GM21360 (cell line): ENCODE measurements at regions not wholly inside any gene's neighbourhood (a gene's known extent, or its start where the extent isn't known, plus 50 kb on each side); places are given as distances from the start of the nearest gene placed in this dataset.
"Not testable (repeated sequence)": the region's sequence is repeated elsewhere in the genome, so short reads cannot be mapped to it uniquely, and the experiment has no call there.

Experiments
- ATAC-seq: cut with Tn5 transposase; IDR thresholded peaks from one replicate; pipeline ENCODE4 v1.9.1; 2021; ENCODE audit warnings: mild to moderate bottlenecking, moderate library complexity; ENCODE audit not compliant: unreplicated experiment

DNA sequence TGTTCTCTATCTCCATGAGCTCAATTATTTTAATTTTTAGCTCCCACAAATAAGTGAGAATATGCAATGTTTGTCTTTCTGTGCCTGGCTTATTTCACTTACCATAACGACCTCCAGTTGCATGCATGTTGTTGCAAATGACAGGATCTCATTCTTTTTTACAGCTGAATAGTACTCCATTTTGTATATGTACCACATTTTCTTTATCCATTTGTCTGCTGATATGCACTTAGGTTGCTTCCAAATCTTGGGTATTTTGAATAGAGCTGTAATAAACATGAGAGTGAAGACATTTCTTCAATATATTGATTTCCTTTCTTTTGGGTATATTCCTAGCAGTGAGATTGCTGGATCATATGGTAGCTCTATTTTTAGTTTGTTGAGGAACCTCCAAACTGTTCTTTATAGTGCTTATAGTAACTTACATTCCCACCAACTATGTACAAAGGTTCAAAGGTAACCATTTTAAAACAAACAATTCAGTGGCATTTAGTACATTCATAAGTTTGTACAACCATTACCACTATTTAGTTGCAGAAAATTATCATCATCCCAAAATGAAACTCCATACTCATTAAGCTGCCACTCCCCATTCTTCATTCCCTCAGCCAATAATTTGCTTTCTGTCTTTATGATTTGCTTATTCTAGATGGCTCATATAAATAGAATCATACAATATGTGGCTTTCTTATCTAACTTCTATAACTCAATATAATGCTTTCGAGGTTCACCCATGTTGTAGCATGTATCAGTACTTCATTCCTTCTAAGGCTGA, 255.9 kb upstream of the NFIA start:
- ATAC-seq: no peak

DNA sequence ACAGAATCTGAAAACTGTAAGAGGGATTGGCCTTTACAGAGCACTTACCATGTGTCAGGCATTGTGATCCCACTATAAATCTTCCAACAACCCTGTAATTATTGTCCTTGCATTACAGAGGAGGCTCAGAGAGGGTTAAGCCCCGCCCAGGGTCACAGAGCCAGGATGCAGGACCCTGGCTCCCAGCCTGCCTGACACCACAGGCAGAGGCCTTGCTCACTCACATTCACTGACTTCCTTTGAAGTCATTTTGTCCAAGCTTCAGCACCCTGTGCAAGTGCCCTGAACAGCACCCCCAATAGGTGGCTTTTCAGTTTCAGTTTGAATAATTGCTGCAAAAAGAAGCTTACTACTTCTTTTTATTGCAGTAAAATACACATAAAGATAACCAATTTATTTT, 256.8 kb upstream of the NFIA start:
- no peak for ATAC-seq

DNA sequence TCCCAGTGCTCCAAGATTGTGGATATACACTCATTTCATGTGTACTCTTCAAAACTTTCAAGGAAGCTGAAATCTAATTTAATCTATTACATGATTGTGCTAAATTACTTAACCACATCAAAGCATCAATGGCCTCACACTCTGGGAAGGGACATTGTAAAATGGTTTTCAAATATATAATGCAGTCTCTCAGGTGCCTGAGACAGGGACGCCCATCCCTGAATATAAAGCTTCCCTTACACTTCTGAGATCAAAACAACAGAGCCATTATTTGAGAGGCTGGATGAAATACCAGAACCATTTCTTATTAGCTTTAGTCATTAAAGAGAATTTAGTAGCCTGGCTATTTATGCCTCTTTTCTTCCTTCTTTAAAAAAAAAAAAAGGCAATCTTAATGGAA, 259.2 kb upstream of the NFIA start:
- no peak for ATAC-seq

DNA sequence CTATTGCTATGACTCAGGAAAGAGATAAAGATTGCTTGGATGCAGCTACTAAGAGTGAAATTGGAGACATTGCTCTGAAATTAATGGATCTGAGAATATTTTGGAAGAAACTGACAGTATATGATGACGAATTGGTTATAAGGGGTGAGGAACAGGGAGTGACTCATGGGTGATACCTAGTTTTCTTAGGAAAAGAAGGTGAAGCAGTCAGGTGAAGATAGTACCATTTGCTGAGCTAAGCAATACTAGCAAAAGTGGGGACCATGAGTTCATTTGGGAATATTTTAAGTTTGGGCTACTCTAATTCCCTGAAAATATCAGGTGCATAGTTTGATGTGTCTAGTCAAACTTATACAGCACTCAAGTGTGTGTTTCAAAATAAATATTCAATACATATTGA, 260.1 kb upstream of the NFIA start:
- ATAC-seq: no peak

DNA sequence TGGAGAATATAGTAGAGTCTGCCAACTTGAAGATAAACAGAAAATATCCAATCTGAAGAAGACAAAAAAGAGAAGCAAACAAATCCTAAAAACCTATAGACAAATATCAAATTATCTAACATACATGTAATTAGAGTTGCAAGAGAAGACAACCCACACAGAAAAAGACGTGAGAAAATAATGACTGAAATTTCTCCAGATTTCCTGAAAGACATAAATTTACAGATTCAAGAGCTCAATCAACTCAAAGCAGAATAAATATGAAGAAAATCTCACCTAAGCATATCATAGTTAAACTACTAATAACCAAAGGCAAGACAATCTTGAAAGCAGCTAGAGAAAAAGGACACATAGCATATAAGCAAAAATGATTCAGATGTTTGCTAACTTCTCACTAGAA, 261.2 kb upstream of the NFIA start:
- ATAC-seq: no peak

DNA sequence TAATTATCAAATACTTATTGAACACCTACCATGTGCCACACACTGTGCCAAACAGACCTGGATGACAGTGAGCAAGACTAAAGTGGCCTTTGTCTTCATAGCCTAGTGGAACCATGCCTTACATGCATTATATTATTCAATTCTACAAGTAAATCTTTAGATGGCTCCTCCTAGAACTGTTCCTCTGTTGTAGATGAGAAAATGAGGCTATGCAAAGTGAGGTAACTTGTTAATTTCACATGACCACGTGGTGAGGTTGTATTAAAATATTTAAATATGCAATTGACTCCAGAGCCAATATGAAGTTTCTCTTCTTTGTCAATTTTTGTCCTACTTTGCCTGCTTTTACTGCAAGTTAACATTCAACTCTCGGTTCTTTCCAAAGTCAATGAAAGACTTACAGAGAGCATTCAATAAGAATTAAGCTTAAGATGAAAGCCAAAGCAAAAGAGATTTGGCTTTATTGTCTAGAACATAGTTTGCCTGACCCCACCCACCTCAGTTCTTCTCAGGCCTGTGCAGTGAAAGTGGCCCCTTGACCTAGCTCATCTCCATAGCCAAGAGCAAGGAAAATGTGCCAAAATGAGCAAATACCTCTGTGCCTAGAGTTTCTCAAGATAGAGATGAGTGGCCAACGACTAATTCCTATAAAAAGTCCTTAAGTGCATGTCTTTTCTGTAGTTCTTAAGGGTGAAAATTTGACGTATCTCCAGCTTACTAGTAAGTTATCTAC, 263.2 kb upstream of the NFIA start:
- ATAC-seq: no peak

DNA sequence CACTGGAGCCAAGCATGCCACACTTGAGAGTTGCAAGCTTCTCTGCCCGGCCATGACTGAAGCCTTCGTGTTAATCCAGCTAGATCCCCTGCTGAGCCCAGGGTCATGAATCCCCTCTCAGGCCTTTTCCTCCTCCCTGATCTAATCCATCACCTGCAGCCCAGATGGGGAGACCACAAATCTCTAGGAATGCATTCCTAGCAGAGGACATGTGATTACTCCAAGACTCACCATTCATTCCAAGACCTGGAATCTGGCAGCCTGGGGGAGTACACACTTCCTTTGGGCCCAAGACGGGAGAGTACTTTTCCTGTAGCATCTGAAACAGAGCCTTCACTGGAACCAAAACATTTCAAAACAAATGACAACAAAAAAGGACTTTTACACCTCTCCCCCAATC, 269.3 kb upstream of the NFIA start:
- ATAC-seq: no peak

DNA sequence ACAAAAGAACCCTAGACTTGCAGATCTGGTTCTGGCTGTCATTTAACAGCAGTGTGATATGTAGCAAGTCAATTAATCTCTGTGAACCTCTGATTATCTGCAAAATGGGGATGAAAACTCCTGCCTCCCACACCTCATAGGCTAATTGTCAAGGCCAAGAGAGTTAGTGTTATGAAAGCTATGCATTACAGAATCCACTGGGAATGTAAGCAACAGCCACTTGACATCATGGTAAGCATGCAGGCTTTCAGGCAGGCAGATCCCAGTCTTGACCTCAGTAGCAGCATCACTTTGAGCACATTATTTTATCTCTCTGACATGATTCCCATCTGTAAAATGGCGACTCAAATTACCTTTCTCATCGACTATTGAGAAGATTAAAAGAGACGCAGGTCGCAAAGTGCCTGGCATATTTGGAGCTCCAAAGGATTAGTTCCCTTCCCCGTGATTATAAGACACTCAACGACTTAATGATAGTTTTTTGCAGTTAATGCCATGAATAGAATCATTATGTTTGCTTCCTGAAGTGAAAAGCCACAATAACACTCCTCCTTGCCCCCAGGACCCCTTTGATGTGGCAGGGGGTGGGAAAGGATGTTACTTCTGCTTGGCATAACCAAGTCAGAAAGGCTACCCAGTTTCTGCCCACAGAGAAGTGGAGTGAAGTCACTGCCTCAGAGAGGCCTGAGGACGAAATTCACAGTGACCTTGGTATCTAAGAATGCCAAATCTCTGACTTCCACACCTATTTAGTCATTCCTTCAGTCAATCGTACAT, 273.0 kb upstream of the NFIA start:
- ATAC-seq: no peak

DNA sequence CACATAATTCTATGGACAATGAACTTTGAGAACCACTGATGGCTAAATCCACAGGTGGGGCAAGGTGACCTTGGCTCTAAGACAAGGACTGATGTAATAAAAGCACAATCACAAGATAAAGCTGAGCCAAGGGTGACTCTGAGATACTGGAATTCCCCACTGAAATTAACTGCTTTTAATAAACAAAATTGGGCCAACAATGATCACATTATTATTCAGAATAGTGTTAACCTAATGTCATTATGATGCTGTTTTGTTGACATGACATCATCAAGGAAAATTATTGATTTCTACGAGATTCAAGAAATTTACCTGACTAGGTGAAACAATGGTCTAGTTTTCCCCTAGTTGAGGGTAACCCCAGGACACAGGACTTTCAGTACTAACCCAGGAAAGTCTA, 273.7 kb upstream of the NFIA start:
- ATAC-seq: no peak

DNA sequence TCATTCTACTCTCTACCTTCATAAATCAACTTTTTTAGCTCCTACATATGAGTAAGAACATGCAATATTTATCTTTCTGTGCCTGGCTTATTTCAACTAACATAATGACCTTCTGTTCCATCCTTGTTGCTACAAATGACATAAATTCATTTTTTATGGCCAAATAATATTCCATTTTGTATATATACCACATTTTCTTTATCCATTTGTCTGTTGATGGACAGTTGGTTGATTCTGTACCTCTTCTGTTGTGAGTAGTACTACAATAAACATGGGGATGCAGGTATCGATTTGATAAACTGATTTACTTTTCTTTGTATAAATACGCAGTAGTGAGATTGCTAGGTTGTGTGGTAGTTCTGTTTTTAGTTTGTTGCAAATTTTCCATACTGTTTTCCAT, 279.5 kb upstream of the NFIA start:
- no peak for ATAC-seq

DNA sequence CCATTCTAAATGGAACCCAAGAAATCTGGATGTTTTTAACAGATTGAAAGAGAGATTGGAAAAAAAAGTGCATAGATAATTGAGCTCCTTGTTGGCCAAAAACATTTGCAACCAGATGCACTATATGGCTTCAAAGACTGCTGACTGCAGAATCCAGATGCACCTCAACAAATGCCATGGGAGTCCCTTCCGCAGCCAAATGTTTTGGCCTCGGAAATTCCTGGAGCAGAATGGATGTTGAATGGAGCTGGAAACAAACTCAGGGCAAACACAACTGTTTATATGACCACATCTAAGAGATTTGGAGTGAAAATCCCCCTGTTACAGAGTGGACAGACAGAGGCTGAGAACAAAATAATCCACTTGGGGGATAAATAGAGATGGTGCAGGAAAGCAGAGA, 285.0 kb upstream of the NFIA start:
- no peak for ATAC-seq

DNA sequence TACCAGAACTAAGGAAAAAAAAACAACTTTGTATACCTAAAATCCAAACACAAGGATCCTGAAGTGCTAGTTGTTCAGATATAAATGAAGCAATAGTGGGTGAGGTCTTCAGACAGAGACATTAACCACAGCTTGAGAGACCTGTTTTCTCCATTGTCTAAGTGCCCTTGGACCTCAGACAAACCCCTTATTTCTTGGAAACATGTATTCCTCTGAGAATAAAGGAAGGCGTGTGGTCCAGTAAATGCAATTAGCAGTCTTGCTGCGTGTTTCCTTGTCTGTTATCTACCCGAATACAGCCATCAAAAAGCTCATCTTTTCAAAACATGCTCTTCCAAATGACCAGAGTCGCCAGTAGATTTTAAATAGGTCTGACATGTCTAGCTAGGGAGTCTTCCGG, 291.1 kb upstream of the NFIA start:
- ATAC-seq: no peak

DNA sequence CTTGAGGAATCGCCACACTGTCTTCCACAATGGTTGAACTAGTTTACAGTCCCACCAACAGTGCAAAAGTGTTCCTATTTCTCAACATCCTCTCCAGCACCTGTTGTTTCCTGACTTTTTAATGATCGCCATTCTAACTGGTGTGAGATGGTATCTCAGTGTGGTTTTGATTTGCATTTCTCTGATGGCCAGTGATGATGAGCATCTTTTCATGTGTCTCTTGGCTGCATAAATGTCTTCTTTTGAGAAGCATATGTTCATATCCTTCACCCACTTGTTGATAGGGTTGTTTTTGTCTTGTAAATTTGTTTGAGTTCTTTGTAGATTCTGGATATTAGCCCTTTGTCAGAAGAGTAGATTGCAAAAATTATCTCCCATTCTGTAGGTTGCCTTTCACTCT, 309.3 kb upstream of the NFIA start:
- ATAC-seq: not testable (repeated sequence)

DNA sequence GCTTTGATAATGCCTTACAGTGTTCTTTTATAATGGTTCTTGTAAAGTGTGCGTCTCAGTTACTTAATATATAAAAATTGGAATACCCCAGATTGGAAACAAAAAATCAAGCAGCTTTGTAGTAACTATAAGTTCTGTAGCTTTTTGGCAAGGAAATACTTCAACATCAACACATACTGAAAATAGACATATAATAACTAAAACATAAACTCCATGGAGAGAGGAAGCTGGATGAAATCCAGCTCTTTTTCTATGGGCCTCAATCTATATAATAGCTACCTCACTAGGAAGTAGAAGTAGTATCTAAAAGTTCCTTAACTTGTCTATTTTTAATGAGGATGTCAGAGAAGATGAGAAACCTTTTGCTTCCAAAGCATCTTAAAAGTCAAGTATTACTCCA, 313.3 kb upstream of the NFIA start:
- no peak for ATAC-seq

DNA sequence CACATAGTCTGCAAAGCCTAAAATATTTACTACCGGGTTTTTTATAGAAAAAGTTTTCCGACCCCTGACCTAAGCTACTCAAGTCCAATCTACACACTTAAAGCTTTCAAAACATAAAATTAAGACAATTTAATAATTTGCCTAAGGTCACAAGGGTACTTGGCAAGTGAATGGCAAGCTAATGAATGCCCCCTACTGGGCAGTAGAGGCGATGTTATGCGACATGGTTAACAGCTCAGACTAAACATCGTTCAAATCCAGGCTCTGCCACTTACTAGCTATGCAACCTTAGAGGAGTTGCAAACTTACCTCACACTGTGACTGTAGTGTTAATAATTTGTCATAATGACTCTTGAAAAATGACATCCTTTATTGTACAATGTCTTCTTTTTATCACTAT, 317.2 kb upstream of the NFIA start:
- no peak for ATAC-seq

DNA sequence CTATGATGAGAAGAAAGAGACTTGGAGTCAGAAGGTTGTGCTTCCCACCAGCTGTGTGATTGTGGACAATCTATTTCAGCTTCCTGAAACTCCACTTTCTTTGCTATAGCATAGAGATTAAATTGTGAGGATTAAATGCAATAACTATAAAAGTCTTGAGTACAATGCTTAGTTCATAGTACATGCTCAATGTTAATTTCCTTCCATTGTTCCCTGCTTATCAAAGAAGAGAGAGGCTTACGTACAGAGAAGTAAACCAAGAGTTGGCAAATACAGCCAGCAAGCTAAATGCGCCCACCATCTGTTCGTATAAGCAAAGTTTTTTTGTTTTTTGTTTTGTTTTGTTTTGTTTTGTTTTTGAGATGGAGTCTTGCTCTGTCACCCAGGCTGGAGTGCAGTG, 317.9 kb upstream of the NFIA start:
- ATAC-seq: no peak

DNA sequence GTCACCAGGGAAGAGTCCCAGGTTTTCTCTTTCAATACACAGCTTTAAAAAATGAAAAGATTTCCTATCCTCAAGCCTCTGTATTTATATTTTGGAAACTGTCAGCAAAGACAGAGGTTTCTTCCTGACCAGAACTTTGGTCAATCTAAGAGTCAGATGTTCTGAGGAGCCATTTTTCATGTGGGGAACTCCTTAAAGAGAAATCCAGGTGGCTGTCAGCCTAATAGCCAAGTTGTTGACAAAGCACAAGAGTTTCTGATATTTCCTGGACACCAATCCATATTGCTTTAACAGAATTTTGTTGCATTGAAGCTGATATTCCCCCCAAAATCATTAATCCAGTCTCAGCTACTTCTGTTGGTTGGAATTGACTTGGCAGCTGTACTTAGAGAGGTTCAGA, 318.6 kb upstream of the NFIA start:
- no peak for ATAC-seq

DNA sequence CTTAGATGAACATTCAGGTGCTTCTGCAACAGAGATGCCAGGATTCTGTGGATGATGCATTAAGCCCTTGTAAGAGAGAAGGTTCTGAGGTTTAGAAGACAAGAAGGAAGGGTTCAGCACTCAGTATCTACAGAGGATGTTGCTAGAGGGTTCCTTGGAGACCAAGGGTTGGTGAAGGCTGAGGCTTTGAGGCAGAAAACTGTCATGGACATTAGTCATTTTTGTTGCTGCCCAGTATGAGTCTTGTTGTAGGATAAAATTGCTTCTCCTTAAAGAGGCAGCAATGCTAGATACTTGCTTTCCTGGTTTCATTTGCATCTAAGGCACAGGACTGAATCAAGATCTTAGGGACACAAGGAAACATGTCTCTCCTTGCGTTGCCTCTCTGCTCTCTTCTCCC, 319.4 kb upstream of the NFIA start:
- ATAC-seq: no peak

DNA sequence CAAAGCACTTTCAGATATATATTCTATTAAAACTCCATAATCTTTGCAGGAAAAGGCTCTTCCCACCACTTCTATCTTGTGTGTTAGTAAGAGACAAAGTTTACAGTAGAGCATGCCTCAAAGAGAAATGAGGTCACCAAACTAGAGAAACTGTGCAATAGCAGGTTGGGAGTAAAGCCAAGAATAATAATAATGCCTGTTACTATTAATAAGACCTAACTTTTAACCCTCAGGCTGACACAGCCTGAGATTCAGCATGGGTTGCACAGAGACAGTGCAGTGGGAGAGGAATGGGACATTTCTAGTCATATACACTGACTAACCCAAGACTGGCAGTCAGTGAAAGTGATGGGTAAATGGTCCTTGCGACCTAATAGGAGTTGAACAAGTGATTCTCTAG, 320.2 kb upstream of the NFIA start:
- ATAC-seq: no peak

DNA sequence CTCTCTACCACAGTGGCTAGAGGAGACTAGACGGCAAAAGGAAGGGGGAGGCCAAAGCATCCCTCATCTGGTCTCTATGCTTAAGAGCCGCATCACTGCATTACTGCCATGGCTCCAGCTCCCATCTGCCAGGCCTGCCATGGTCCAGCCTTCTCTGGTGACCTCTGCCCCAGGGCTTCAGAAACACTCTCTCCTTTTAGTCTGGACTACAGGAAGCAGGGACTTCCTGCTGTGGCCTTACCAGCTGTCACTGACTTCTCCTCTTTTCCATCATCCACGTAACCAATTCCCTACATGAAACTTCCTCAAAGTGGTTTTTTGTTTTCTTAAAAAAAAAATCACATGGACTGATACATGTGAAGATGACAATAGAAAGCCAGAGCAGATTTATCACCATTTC, 323.1 kb upstream of the NFIA start:
- ATAC-seq: no peak

DNA sequence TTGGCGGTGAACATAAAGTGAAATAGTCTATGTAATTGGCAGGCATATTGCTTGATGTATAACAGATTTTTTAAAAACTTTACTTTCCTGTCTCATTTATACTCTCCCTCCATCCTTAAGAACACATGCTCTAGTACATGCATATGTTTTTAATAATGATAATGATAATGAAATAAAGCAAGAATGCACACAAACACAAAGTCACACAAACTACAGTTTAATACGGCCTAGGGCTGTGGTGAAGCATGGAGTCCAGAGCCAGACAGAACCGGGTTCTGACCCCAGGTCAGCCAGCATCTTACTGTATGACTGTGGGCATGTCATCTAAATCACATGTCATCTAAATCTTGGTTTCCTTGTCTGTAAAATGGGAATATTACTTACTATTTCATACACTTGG, 324.9 kb upstream of the NFIA start:
- ATAC-seq: no peak
